NCI-H82 treated with DMSO at 0.1 percent for 48 hours (cell line): ENCODE measurements at regions not wholly inside any gene's neighbourhood (a gene's known extent, or its start where the extent isn't known, plus 50 kb on each side); places are given as distances from the start of the nearest gene placed in this dataset.
"Not testable (repeated sequence)": the region's sequence is repeated elsewhere in the genome, so short reads cannot be mapped to it uniquely, and the experiment has no call there.

ENCODE experiments used
- DNase-seq: peaks from one replicate; lab custom pipeline; 2025; ENCODE audit not compliant: unreplicated experiment; lab: John Stamatoyannopoulos, UW

DNA sequence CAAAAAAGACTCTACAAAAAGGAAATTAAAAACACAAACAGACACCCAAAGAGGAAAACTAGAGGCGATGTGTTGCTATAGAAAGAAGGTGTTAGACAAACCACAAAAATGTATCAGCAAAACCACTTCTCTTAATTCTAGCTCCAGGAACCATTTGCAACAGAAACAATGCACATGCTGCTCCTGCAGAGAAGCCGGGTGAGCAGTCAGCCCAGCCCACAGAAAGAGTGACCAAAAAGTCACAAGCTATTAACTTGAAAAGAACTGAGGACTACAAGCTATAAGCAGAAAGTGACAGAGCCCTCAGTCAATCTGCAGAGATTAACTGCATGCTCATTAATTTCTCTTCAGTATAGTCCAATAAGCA is 96.2 kb upstream of the KLHL13 start:
- no peak for DNase-seq

DNA sequence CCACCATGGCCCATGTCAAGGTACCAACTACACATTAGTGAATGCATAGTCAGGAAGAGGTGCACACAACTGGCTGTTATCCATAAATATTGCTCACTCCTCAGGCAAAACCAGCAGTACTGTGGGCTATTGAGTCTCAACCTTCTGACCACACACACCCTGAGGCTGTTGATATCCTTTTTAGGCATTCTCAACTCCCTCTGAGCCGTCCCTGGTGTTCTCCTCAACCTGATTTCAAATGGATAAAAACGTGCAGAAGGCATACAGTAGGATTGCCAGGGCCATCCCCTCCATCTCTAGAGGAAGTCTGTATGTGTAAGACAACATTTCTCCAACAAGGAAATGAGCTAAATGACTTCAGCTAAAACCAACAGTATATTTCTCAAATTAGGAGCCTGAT is 98.7 kb upstream of the KLHL13 start:
- no peak for DNase-seq

DNA sequence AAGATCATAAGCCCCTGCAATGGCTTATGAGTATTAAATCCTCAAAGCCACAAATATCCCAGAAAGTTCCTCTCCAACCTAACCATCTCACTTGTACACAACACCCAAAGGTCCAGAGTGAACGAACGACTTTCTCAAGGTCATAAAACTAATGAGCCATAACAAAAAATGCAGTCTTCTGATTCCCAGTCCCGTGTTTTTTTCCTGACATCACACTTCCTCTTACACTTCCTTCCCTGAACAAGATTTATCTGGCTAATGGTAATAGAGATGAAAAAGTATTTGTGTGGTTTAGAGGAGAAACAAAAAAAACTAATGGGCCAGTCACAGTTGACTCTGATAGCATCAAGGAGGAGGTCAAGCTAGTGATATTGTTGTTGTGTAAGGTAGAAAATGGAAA is 99.5 kb upstream of the KLHL13 start:
- DNase-seq = no peak

DNA sequence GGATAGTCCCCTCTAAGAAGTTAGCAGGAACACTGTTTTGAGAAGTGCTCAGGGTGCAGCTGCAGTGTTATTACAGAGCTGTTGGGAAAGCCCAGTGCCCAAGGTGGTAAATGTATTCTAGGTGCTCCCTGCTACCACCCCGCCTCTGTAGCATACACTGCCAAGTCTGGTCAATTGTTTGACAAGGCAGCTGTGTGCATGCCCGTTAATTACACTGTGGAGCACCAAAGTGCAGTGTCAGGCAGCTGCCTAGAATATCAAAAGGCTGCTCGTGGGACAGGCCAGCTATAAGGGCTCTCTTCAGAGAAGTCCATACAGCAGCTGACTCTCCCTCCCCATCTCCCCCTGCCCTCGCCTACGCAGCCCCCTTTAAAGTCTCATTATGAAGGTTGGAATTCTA is 99.9 kb upstream of the KLHL13 start:
- DNase-seq = no peak

DNA sequence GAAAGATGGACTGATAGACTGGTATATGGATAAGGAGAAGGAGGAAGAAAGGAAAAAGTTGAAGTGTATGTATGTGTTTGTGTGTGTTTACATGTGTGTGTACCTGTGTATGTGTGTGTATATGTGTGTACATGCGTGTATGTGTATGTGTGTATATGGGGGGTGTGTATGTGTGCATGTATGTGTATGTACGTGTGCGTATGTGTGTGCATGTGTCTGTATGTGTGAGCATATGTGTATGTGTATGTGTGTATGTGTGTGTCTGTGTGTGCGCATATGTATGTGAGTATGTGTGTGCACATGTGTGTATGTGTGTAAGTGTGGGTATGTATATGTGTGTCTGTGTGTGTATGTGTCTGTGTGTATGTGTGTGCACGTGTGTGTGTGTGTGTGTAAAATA is 101.5 kb upstream of the KLHL13 start:
- no peak for DNase-seq

DNA sequence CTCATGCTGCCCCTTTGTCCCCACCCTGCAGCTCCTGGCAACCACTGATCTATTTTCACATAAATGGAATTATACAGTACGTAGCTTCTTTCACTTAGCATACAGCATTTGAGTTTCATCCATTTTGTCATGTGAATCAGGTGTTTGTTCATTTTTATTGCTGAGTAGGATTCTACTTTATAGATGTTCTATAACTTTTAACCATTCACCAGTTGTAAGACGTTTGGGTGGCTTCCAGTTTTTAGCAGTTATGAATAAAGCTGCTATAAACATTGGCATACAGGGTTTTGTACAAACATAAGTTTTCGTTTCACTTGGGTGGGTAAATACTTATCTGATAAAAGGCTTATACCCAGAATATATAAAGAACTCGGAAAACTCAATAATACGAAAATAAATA is 102.3 kb upstream of the KLHL13 start:
- no peak for DNase-seq

DNA sequence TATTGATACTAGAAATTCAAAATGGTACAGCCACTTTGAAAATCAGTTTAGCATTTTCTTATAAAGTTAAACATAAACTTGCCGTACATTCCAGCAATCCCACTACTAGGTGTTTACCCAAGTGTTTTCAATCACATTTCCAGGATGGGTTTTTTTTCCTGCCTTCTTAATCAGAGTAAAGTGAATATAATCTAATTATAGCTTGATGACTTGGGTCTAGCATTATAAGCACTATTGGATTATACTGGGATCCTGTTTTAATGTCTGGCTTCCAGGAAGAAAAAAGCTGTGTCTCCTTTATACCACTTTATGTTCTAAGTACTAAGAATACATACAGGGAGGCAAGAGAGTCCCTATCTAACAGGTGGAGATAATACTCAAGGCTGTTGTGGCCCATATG is 103.3 kb upstream of the KLHL13 start:
- DNase-seq = peak; percentile 95

DNA sequence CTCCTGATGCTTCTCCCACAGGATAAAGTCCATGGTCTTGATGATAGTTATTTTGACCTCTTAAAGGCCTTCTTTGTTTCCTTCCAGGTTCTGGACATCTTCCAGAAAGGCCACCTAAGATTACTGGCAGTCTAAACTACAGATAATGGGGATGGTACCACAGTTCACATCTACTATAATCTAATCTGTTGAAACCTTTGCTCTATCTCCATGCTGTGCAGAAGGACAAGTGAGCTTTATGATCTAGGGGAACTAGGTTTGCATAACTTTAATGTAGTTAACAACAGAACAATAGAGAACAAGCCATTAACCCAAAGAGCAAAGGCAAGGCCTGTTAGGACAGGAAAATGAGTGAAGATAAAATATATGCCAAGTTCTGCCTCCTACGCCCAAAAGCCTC is 103.9 kb upstream of the KLHL13 start:
- DNase-seq = no peak

DNA sequence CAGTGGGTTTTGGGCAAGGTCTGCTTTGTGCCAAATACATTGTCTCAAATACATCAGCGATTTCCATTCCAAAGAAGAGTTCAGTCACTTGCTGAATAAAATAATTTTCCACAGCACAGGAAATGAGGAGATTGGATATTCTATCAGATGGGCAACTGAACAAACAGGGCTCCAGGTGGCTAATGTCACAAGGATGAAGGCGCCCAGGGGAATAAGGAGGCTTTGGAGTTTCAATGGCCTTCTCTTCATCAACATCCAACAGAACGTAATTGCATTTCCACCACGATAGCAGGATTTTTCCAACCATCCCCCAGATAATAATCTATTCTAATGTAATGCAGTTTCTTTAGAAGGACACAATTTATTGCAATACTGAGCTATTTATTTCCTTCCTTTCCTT is 104.7 kb upstream of the KLHL13 start:
- DNase-seq = peak; percentile 10

DNA sequence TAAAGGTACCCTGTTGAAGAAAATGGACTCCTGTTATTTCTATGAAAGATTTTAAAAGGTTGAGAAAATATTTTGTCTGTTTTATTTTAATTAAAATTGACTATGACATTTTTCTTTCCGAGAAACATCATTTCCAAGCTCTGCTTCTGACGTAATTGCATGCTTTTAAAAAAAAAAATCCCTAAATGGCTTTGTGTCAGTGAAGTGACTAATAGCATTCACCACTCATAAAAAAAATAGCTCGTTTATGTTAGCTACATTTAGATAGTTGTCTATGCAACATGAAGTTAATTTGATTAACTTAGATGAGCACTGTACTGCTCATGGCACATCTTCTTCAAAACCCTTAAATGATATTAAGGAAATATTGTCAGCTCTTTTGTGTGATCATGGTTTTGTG is 105.1 kb upstream of the KLHL13 start:
- no peak for DNase-seq

DNA sequence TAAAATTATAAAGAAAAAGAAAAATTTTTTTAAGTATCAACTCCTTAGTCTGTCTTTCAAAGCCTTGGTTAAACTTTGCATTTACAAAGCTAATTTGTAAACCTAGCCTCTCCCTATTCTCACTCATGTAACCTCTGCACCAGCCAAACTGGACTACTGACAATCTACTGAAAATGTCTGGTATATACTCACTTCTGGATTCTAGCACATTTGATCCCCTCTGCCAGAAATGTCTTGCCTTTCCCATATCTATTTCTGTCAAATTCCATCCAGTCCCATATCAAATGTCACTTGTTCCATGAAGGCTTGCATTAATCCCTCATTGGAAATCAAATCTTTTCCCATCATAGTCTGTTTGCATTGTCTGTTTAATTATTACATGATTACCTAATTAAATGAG is 105.8 kb upstream of the KLHL13 start:
- no peak for DNase-seq

DNA sequence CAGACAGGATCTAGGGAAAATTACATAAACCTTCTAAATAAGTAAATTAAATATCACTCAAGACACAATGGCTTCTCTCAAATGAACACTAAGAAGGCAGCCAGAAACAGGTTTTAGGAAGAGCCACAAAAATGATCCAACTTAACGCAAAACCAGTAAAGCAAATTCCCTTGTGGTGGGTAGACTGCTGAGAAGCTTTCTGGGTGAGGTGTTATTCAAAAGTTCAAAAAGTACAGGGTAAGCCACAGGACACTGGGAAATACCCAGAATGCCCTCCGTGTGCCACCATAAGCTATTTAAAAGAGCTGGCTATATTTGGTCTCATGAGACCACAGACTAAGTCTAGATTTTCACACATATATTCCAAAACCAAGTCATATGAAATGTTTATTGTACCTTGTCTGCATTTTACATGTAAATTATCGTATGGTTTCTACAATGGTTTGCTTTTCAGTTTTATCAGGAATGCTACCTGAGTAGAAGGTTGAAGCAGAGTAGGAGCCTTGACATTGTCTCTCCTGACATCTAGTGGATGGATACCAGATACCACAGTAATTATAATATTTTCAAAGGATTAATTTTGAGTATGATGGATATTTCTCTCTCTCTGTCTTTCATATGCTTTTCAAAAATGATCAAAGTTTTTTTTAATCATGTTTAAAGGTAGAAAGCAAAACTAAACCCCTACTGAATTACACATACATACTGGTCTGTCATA is 109.3 kb upstream of the KLHL13 start:
- DNase-seq = no peak

DNA sequence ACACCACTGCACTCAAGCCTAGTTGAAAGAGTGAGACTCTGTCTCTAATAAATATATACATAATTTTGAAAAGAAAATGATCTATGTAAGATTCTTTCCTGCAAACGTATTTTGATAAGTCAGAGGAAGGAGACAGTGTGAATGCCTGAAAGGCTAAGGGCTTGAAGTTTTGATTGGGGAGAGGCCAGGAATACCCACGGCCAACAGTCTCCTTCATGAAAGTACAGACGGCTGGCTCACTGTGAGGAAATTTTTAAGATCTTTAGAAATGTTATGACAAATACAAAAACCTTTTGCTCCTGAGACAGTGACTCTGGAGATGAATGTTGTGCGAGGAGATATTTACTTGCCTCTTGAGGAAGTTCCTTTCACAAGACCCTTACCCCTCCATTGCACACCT is 111.4 kb upstream of the KLHL13 start:
- DNase-seq = no peak

DNA sequence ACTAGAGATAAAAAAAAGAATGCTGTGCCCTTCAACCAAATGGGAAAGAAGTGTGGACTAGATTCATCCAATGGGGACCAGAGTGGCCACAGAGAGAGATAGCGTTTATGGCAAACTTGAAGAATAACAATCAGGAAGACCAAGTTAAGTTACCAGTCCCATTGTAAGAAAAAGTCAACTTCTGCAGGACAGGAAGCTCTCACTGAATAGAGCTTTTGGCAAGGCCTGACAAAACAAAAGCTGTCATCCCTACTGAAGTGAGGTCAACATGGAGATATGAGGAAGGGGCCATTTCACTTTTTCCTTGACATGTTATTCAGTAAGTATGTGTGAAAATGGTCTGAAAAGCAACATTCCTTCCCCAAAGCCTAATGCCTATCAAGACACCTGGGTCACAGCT is 111.8 kb upstream of the KLHL13 start:
- no peak for DNase-seq

DNA sequence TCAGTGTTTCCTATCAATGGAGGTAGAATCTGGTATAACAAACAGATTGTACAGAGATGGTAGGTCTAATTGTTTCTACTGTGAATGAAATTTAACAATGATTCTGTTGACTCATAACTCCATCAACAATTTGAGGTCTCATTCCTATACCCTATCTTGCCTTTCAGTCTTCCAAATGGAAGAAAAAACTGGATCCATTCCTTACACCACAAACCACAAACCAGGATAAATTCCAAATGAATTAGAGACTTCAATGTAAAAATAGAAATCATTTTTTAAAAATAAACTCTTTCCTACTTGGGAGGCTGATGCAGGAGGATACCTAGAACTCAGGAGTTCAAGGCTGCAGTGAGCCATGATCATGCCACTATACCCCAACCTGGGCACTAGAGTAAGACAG is 114.4 kb upstream of the WDR44 start:
- DNase-seq = no peak

DNA sequence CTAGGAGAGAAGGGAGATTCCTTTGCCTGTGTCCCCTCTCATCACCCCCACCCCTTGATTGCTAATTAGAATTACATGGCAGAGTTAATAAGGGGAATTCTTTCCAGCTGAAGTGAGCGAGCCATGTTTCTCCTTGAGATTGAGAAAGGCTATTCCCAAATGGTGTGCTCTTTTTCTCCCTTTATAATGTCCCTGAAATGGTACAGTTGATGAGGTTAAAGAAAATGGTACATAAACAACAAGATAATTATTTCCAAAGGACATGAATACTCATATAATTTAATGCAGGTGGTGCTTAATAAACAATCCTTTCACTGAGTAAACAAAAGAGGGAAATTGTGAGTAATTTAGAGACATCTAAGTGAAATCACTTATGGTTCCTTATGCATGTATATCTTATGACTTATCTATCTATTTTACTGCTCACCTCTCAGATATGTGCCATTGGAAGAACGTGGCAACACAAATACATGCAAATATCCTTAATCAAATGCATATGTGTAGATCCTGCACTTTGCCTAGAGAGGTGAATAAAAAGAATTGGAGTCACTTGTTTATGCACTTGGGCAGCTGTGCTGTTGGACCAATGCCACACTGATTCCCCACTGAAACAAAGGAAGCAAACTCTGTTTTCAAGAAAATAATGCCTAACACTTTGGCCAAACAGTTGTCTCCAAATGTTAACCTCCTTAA is 106.6 kb upstream of the WDR44 start:
- no peak for DNase-seq

DNA sequence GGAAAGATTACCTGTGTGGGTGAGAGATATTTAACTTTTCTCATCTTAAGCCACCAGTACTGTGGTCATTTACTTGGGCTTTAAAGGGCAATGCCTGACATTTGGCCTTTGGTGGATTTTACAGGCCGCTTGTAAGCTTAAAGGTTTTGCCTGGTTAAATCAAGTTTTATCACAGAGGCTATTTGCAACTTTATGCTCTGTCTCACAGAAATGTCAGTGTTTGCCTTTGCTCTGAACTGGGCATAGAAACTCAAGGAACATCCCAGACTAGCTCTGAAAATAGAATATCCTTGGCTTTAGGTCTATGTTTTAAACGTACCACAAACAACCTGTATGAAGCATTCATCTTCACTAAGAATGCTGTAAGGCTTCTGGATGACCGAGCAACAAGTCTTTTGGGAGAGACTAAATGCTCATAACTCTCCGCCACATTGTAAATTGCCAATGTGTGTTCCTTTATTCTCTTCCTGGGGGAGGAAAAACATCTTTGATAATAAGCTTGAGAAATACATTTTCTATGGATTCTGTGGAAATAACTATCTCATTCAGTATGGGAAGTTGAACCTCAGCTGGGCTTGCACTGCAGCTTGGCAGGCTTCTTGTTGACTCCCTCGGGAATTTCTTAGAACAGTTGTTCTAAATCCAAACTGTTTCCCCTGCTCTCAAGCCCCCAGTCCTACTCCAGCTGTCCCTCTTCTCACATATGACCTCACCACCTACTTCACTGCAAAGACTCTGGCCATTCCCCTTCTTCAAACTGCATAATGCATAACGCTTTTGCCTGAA is 105.8 kb upstream of the WDR44 start:
- no peak for DNase-seq

DNA sequence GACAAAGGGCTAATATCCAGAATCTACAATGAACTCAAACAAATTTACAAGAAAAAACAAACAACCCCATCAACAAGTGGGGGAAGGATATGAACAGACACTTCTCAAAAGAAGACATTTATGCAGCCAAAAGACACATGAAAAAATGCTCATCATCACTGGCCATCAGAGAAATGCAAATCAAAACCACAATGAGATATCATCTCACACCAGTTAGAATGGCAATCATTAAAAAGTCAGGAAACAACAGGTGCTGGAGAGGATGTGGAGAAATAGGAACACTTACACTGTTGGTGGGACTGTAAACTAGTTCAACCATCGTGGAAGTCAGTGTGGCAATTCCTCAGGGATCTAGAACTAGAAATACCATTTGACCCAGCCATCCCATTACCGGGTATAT is 98.9 kb upstream of the WDR44 start:
- DNase-seq = not testable (repeated sequence)

DNA sequence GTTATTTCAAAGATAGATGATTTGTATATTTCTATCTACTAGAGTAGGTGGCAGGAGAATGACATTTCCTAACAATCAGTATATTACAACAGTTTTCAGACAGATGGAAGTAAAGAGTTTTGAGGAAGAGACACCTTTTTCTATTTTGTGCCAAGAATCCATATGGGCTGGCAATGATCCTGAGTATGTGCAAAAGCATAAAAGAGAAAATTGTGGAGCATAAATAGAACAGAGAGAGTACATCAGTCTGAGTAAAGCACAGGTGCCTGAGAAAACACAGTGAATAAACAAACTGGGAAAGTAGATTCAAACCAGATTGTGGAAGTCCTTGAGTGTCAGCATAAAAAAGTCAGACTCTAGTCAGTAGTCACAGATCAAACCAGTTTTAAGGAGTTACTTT is 96.8 kb upstream of the WDR44 start:
- DNase-seq = no peak

DNA sequence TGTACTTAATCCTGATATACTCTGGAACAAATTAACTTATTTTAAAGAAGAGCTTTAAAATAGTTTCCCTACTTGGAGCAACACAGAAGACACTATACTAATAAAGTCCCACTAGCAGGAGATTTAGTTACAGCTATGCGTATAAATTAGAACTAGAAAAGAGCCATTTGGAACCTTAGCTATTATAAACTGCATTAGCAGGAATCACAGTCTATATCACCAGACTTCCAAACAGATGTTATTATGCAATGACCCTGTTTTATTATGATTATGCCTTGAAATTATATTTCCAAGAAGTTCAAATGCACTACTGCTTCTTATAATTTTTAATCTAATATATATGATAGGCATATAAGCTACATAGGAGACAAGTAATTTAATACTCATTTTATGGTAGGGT is 95.5 kb upstream of the WDR44 start:
- no peak for DNase-seq

DNA sequence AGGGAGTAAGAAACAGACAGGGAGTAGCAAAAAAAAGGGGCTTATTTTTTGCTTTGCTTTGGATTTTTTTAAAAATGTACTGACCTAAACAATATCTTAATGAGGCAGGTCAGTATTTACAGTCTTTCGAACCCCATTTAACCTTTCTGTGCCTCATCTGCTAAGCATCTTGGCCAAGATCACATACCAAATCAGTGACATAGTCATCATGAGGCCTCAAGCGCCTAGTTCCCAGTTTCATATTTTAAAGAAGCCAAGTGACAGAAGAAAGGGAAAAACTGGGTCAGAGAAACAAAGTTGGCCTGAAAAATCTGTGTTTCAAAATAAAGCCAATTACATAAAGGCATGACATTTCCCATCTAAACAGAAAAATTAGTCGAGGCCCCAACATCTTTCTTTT is 94.6 kb upstream of the WDR44 start:
- no peak for DNase-seq

DNA sequence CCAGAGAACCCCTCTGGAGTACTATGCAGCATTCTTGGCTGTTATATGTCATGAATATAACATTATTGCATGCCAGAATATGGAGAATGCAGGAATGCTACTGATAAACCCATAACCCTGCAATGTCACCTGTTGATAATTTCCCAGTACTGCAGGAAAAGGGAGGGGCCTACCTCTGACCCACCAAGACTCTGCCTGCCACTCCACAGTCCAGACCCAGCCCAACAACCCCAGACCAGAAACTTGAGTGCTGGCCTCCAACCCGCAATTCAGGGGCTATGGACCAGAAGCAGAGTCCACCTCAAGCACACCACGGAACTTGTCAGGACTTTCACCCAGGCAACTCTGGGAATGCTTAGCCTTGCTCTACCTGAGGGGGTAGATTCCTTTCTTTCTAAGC is 92.9 kb upstream of the WDR44 start:
- DNase-seq = no peak
